GM21619 (cell line): ENCODE measurements at regions not wholly inside any gene's neighbourhood (a gene's known extent, or its start where the extent isn't known, plus 50 kb on each side); places are given as distances from the start of the nearest gene placed in this dataset.

Experiments
- ATAC-seq: cut with Tn5 transposase; IDR thresholded peaks from one replicate; pipeline ENCODE4 v1.9.1; 2021; ENCODE audit not compliant: unreplicated experiment

- ATAC-seq, result no peak
Measured at GRCh38 chr6:153790876-153791473, 248.1 kb upstream of the OPRM1 start.

- ATAC-seq, result no peak
Measured at GRCh38 chr6:153790048-153790447, 249.0 kb upstream of the OPRM1 start.

GRCh38 chr6:153787341-153787606, 251.8 kb upstream of the OPRM1 start:
- no peak for ATAC-seq

GRCh38 chr6:153781306-153781705, 257.7 kb upstream of the OPRM1 start:
- no peak for ATAC-seq

- no peak for ATAC-seq
Measured at GRCh38 chr6:153780011-153780410, 259.0 kb upstream of the OPRM1 start.

- ATAC-seq, result no peak
Measured at GRCh38 chr6:153778216-153778615, 260.8 kb upstream of the OPRM1 start.

- ATAC-seq, result no peak
Measured at GRCh38 chr6:153771577-153771976, 267.5 kb upstream of the OPRM1 start.

- no peak for ATAC-seq
Measured at GRCh38 chr6:153767127-153767526, 271.9 kb upstream of the OPRM1 start.

- no peak for ATAC-seq
Measured at GRCh38 chr6:153758516-153758915, 280.5 kb upstream of the OPRM1 start.

GRCh38 chr6:153735761-153736160, 303.3 kb upstream of the OPRM1 start:
- no peak for ATAC-seq

- no peak for ATAC-seq
Measured at GRCh38 chr6:153729189-153729588, 309.9 kb upstream of the OPRM1 start.

- no peak for ATAC-seq
Measured at GRCh38 chr6:153727885-153728284, 311.2 kb upstream of the OPRM1 start.

GRCh38 chr6:153725456-153725855, 313.6 kb upstream of the OPRM1 start:
- no peak for ATAC-seq

- no peak for ATAC-seq
Measured at GRCh38 chr6:153720732-153721131, 318.3 kb upstream of the OPRM1 start.

GRCh38 chr6:153705429-153705828, 333.6 kb upstream of the OPRM1 start:
- no peak for ATAC-seq

GRCh38 chr6:153702671-153703070, 336.4 kb upstream of the OPRM1 start:
- no peak for ATAC-seq

GRCh38 chr6:153698637-153699036, 340.4 kb upstream of the OPRM1 start:
- no peak for ATAC-seq

- ATAC-seq, result no peak
Measured at GRCh38 chr6:153698001-153698400, 341.0 kb upstream of the OPRM1 start.

- no peak for ATAC-seq
Measured at GRCh38 chr6:153677522-153677921, 361.5 kb upstream of the OPRM1 start.

GRCh38 chr6:153673750-153674149, 365.3 kb upstream of the OPRM1 start:
- ATAC-seq, result no peak

- ATAC-seq, result no peak
Measured at GRCh38 chr6:153673225-153673624, 365.8 kb upstream of the OPRM1 start.

- ATAC-seq, result no peak
Measured at GRCh38 chr6:153670403-153671026, 368.5 kb upstream of the OPRM1 start.

GRCh38 chr6:153668758-153669157, 370.3 kb upstream of the OPRM1 start:
- no peak for ATAC-seq
